GM18498 (cell line): ENCODE measurements at regions not wholly inside any gene's neighbourhood (a gene's known extent, or its start where the extent isn't known, plus 50 kb on each side); places are given as distances from the start of the nearest gene placed in this dataset.

ENCODE experiments used
- ATAC-seq: cut with Tn5 transposase; IDR thresholded peaks from one replicate; pipeline ENCODE4 v1.9.1; 2021; ENCODE audit warnings: mild to moderate bottlenecking, moderate library complexity; ENCODE audit not compliant: unreplicated experiment

- no peak for ATAC-seq
Observed at GRCh38 chr1:243944429-243945160, 94.6 kb upstream of the AKT3 start.

GRCh38 chr1:243943671-243944428, 93.8 kb upstream of the AKT3 start:
- no peak for ATAC-seq

GRCh38 chr1:243942196-243943150, 92.4 kb upstream of the AKT3 start:
- no peak for ATAC-seq

- no peak for ATAC-seq
Observed at GRCh38 chr1:243940451-243940850, 90.4 kb upstream of the AKT3 start.

- no peak for ATAC-seq
Observed at GRCh38 chr1:243939167-243939848, 89.3 kb upstream of the AKT3 start.

- no peak for ATAC-seq
Observed at GRCh38 chr1:243938208-243938607, 88.2 kb upstream of the AKT3 start.

- no peak for ATAC-seq
Observed at GRCh38 chr1:243933495-243933894, 83.5 kb upstream of the AKT3 start.

- ATAC-seq: no peak
Observed at GRCh38 chr1:243931957-243932356, 81.9 kb upstream of the AKT3 start.

- ATAC-seq: no peak
Observed at GRCh38 chr1:243930822-243931671, 81.0 kb upstream of the AKT3 start.

GRCh38 chr1:243927381-243927780, 77.3 kb upstream of the AKT3 start:
- ATAC-seq: no peak

GRCh38 chr1:243926803-243927245, 76.8 kb upstream of the AKT3 start:
- no peak for ATAC-seq

- no peak for ATAC-seq
Observed at GRCh38 chr1:243926299-243926698, 76.3 kb upstream of the AKT3 start.

- no peak for ATAC-seq
Observed at GRCh38 chr1:243924588-243925349, 74.7 kb upstream of the AKT3 start.

- ATAC-seq: no peak
Observed at GRCh38 chr1:243924188-243924587, 74.1 kb upstream of the AKT3 start.

GRCh38 chr1:243923292-243924171, 73.5 kb upstream of the AKT3 start:
- ATAC-seq: no peak

GRCh38 chr1:243921111-243921510, 71.1 kb upstream of the AKT3 start:
- ATAC-seq: no peak

- ATAC-seq: no peak
Observed at GRCh38 chr1:243917863-243918565, 68.0 kb upstream of the AKT3 start.
